Thyroid gland (tissue), 4 donors: ENCODE measurements at regions not wholly inside any gene's neighbourhood (a gene's known extent, or its start where the extent isn't known, plus 50 kb on each side); places are given as distances from the start of the nearest gene placed in this dataset.

Source experiments
- CTCF ChIP-seq, 6 experiments: fragments of 200-600 bp in 3 of 6; fragments of 450-650 bp in 3 of 6; sonication (generic) in 3 of 6; IDR thresholded peaks; one replicate each; pipeline ENCODE4 v1.5.1; 2016 to 2019; ENCODE audit warnings: antibody characterized with exemption in 6 of 6, mild to moderate bottlenecking in 2 of 6, inconsistent platforms in 1 of 6, moderate library complexity in 1 of 6
- POLR2A ChIP-seq, 2 donors: fragments of 450-650 bp; IDR thresholded peaks; one replicate each; pipeline ENCODE4 v1.6.1; 2017; ENCODE audit warnings: antibody characterized with exemption in 2 of 2, mild to moderate bottlenecking in 2 of 2, moderate library complexity in 1 of 2

GRCh38 chr12:67727702-67728666 is 79.4 kb downstream of the DYRK2 start:
- no peak for TF ChIP-seq CTCF (IDR thresholded peaks at IDR 0.05)
- no peak for TF ChIP-seq POLR2A (IDR thresholded peaks at IDR 0.05)
